Endothelial cell of umbilical vein (primary cell): ENCODE measurements at regions not wholly inside any gene's neighbourhood (a gene's known extent, or its start where the extent isn't known, plus 50 kb on each side); places are given as distances from the start of the nearest gene placed in this dataset.

Experiments
- BruUV-seq: library from RNA; stranded (reverse); fragments of 400-500 nt; replicated peaks from 2 replicates; lab custom pipeline; 2021; lab: Mats Ljungman, UMichigan
- CTCF ChIA-PET: fragments of 300-600, 350-600 bp; sonication (Branson Sonifier 250); formaldehyde crosslinking; loops from one replicate; lab custom pipeline; 2021; ENCODE audit warnings: antibody characterized with exemption, inconsistent platforms; lab: Charles Lee
- POLR2A ChIA-PET: fragments of 300-600, 350-600 bp; sonication (Branson Sonifier 250); formaldehyde crosslinking; loops from one replicate; lab custom pipeline; 2021; ENCODE audit warnings: antibody characterized with exemption, inconsistent platforms; lab: Charles Lee
- DNase-seq: peaks from one replicate; pipeline ENCODE4 v3.0.0-alpha.2; 2011; ENCODE audit warnings: low read depth, low spot score
- FAIRE-seq: peaks from 2 replicates; lab custom pipeline; 2011; peaks lifted over from hg19 to GRCh38; lab: Jason Lieb, UNC
- H2AFZ ChIP-seq: 2 replicates; pipeline ENCODE4 v1.6.0; 2012; ENCODE audit warnings: low read depth, low read length, control low read depth, inconsistent platforms
- H3K27ac ChIP-seq: 2 replicates; pipeline ENCODE4 v1.5.1; 2011; ENCODE audit warnings: low read depth, mild to moderate bottlenecking, control low read depth, low read length, moderate library complexity; ENCODE audit not compliant: insufficient read depth
- H3K27me3 ChIP-seq, 2 experiments: 2 replicates each; pipeline versions ENCODE4 v1.6.0 to v1.6.1; 2011; ENCODE audit warnings: low read length in 2 of 2, mixed read lengths in 1 of 2; ENCODE audit not compliant: control insufficient read depth in 2 of 2, insufficient read depth in 2 of 2
- H3K36me3 ChIP-seq, 2 experiments: 2 replicates in 1 of 2; 3 replicates in 1 of 2; pipeline ENCODE4 v1.5.1; 2011; ENCODE audit warnings: low read length in 2 of 2, mild to moderate bottlenecking in 1 of 2, moderate library complexity in 1 of 2; ENCODE audit not compliant: control insufficient read depth in 2 of 2, insufficient read depth in 2 of 2; ENCODE audit errors: extremely low read depth in 1 of 2
- H3K4me1 ChIP-seq: 3 replicates; pipeline ENCODE4 v1.5.1; 2011; ENCODE audit warnings: mild to moderate bottlenecking, low read length; ENCODE audit not compliant: control insufficient read depth, insufficient read depth; ENCODE audit errors: extremely low read depth
- H3K4me2 ChIP-seq: 2 replicates; pipeline ENCODE4 v1.6.1; 2011; ENCODE audit warnings: low read length, control low read depth, mixed read lengths; ENCODE audit not compliant: insufficient read depth
- H3K4me3 ChIP-seq, 3 experiments: fragments of 200-600 bp in 1 of 3; sonication (generic), shearing (Covaris generic) in 1 of 3; replicated peaks in 1 of 3; 2 replicates each; pipeline ENCODE4 v1.5.1; 2011 to 2016; ENCODE audit warnings: control low read depth in 3 of 3, low read length in 3 of 3, mild to moderate bottlenecking in 2 of 3, inconsistent platforms in 1 of 3, low read depth in 1 of 3, moderate library complexity in 1 of 3; ENCODE audit not compliant: insufficient read depth in 1 of 3
- H3K79me2 ChIP-seq: 2 replicates; pipeline ENCODE4 v1.6.0; 2012; ENCODE audit warnings: low read length, inconsistent platforms; ENCODE audit not compliant: control insufficient read depth, insufficient read depth
- H3K9ac ChIP-seq: replicated peaks from 2 replicates; pipeline ENCODE3; 2011; ENCODE audit warnings: low read length, control low read depth; ENCODE audit not compliant: insufficient read depth; ENCODE audit errors: extremely low read depth
- H3K9me1 ChIP-seq: replicated peaks from 3 replicates; pipeline ENCODE4 v1.6.0; 2011; ENCODE audit warnings: mild to moderate bottlenecking, low read length; ENCODE audit not compliant: control insufficient read depth, insufficient read depth; ENCODE audit errors: extremely low read depth
- H3K9me3 ChIP-seq: replicated peaks from 2 replicates; pipeline ENCODE4 v1.5.1; 2012; ENCODE audit warnings: low read length, inconsistent platforms; ENCODE audit not compliant: control insufficient read depth, insufficient read depth
- H4K20me1 ChIP-seq: replicated peaks from 2 replicates; pipeline ENCODE3; 2011; ENCODE audit warnings: mild to moderate bottlenecking, low read length; ENCODE audit not compliant: control insufficient read depth, insufficient read depth; ENCODE audit errors: extremely low read depth
- EZH2 ChIP-seq: IDR thresholded peaks from 2 replicates; pipeline ENCODE4 v1.6.1; 2012; ENCODE audit warnings: borderline replicate concordance, low read depth, mild to moderate bottlenecking, moderate library complexity, low read length, inconsistent platforms; ENCODE audit not compliant: severe bottlenecking
- FOS ChIP-seq: IDR thresholded peaks from 2 replicates; pipeline ENCODE4 v1.6.1; 2011; ENCODE audit warnings: mild to moderate bottlenecking, low read length, moderate library complexity, borderline replicate concordance; ENCODE audit not compliant: insufficient read depth
- GATA2 ChIP-seq: IDR thresholded peaks from 2 replicates; pipeline ENCODE4 v1.7.0; 2011; ENCODE audit warnings: low read depth, mild to moderate bottlenecking, moderate library complexity, mixed read lengths, low read length; ENCODE audit not compliant: insufficient read length, insufficient read depth
- JUN ChIP-seq: IDR thresholded peaks from 2 replicates; pipeline ENCODE4 v1.6.1; 2011; ENCODE audit warnings: borderline replicate concordance, low read depth; ENCODE audit not compliant: insufficient read length, insufficient read depth
- MYC ChIP-seq: IDR thresholded peaks from one replicate; pipeline ENCODE4 v1.6.1; 2011; ENCODE audit warnings: mild to moderate bottlenecking, low read depth, low read length
- POLR2A ChIP-seq: IDR thresholded peaks from 2 replicates; pipeline ENCODE4 v1.6.1; 2012; ENCODE audit warnings: low read depth, mild to moderate bottlenecking, control low read depth, low read length
- POLR2AphosphoS5 ChIP-seq: IDR thresholded peaks from 2 replicates; pipeline ENCODE4 v1.6.1; 2012; ENCODE audit warnings: low read depth, mild to moderate bottlenecking, control low read depth, low read length, moderate library complexity; ENCODE audit not compliant: insufficient read depth
- dilution Hi-C: fragments of 300-500 bp; cut with MboI; formaldehyde crosslinking; loops from one replicate; pipeline ENCODE4 v1.15.0; 2019; ENCODE audit warnings: low sequenced_read_pairs; ENCODE audit not compliant: extremely low pct_ligation_motif_present
- intact Hi-C: fragments of 100-400 bp; cut with micrococcal nuclease; formaldehyde crosslinking; loops from one replicate; pipeline ENCODE4 v1.10.0; 2022
- TF ChIP-seq, protein P1 (sequence below): IDR thresholded peaks from 2 replicates; pipeline ENCODE4 v1.6.1; 2011; ENCODE audit not compliant: insufficient read depth, insufficient read length
- TF ChIP-seq, protein P2 (sequence below), 2 donors: IDR thresholded peaks; 1 replicate in 1 of 2; 2 replicates in 1 of 2; pipeline ENCODE4 v1.5.1; 2011; ENCODE audit warnings: low read length in 2 of 2, mild to moderate bottlenecking in 2 of 2, moderate library complexity in 2 of 2, control low read depth in 1 of 2, inconsistent platforms in 1 of 2, low read depth in 1 of 2; ENCODE audit not compliant: insufficient read depth in 1 of 2; ENCODE audit errors: extremely low read depth in 1 of 2

DNA sequence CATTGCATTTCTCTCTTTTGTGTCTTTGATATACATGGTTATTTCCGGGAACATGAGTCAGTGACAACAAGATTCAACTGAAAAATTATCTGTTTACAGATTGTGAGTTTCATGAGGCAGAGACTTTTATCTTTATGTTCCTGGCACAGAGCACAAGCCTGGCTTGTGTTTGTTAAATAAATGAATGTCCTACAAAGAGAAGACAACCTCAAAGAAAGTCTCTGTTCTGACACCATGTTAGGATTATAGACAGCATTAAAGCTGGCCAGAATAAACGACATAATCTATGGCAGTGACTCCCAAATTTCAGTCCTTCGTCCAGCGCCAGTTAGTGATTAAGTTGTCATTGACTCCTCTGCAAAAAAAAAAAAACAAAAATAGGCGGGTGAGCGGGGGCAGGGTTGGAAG, 97.4 kb upstream of the DNAJC10 start:
- TF ChIP-seq JUN (no peak), FOS (peak; percentile 19)
- dilution Hi-C loops (no loop called here), intact Hi-C loops (loop anchor here (5.0 kb wide), 1 partner anchor 71 kb away; no protein-coding TSS in a partner anchor)
- Histone ChIP-seq H4K20me1 (no peaks in the 10 kb centered on the region), H3K4me1 (peaks cover 30% of the 10 kb centered on the region), H3K9me3 (no peaks in the 10 kb centered on the region), H2AFZ (no peak overlapping the region), H3K9ac (no peak overlapping the region), H3K36me3 (no peaks in the 10 kb centered on the region), H3K4me2 (no peak overlapping the region), H3K27ac (no peak overlapping the region), H3K27me3 (no peaks in the 10 kb centered on the region), H3K9me1 (no peaks in the 10 kb centered on the region), H3K4me3 (no peak overlapping the region), H3K79me2 (no peaks in the 10 kb centered on the region)
- no TSS peak for BruUV-seq
- DNase-seq, result no peak
- FAIRE-seq, result peak; percentile 49
- POLR2A ChIA-PET, result no interaction called here
- CTCF ChIA-PET, result no interaction called here

DNA sequence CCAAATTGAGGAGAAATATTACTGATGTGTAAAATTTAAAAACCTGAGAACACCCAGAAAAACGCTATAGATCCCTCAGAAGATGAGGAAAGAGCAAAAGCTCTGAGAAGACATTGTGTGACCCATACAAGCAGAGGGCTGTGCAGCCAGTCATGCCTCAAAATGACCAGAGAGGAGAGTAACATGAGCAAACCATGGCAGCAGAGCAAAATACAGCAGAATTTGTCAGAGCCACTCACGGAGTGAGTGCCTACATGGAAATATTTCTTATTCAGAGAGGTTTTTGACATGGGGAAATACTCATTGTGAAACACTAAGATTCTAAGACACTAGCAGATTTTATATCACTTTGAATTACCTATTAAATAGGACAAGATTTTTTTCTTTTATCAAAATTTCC, 96.8 kb upstream of the DNAJC10 start:
- dilution Hi-C loops (no loop called here), intact Hi-C loops (loop anchor here (5.0 kb wide), 1 partner anchor 72 kb away; no protein-coding TSS in a partner anchor)
- DNase-seq, result no peak
- H3K27ac ChIP-seq, result no peak overlapping the region
- H3K9me3 ChIP-seq, result no peaks in the 10 kb centered on the region
- no peak overlapping the region for H3K4me3 ChIP-seq
- no peak overlapping the region for H3K9ac ChIP-seq
- H3K79me2 ChIP-seq, result no peaks in the 10 kb centered on the region
- TF ChIP-seq POLR2A (no peak), EZH2 (no peak), MYC (no peak), GATA2 (no peak), POLR2AphosphoS5 (no peak), JUN (no peak), FOS (no peak)
- TF ChIP-seq, protein P1, sequence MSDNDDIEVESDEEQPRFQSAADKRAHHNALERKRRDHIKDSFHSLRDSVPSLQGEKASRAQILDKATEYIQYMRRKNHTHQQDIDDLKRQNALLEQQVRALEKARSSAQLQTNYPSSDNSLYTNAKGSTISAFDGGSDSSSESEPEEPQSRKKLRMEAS, result no peak
- TF ChIP-seq, protein P2, sequence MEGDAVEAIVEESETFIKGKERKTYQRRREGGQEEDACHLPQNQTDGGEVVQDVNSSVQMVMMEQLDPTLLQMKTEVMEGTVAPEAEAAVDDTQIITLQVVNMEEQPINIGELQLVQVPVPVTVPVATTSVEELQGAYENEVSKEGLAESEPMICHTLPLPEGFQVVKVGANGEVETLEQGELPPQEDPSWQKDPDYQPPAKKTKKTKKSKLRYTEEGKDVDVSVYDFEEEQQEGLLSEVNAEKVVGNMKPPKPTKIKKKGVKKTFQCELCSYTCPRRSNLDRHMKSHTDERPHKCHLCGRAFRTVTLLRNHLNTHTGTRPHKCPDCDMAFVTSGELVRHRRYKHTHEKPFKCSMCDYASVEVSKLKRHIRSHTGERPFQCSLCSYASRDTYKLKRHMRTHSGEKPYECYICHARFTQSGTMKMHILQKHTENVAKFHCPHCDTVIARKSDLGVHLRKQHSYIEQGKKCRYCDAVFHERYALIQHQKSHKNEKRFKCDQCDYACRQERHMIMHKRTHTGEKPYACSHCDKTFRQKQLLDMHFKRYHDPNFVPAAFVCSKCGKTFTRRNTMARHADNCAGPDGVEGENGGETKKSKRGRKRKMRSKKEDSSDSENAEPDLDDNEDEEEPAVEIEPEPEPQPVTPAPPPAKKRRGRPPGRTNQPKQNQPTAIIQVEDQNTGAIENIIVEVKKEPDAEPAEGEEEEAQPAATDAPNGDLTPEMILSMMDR (IDR thresholded peaks at IDR 0.05; ENCODE audit: extremely low read depth in 1 of 2, insufficient read depth in 1 of 2, low read depth in 1 of 2, low read length in 2 of 2), result no peak
- no peaks in the 10 kb centered on the region for H3K36me3 ChIP-seq
- no peaks in the 10 kb centered on the region for H3K27me3 ChIP-seq
- POLR2A ChIA-PET, result no interaction called here
- no peaks in the 10 kb centered on the region for H3K9me1 ChIP-seq
- no peaks in the 10 kb centered on the region for H4K20me1 ChIP-seq
- no peak overlapping the region for H2AFZ ChIP-seq
- FAIRE-seq, result no peak
- H3K4me2 ChIP-seq, result no peak overlapping the region
- BruUV-seq, result no TSS peak
- H3K4me1 ChIP-seq, result peaks cover 30% of the 10 kb centered on the region
- CTCF ChIA-PET, result no interaction called here
